HG02884 (cell line): ENCODE measurements at regions not wholly inside any gene's neighbourhood (a gene's known extent, or its start where the extent isn't known, plus 50 kb on each side); places are given as distances from the start of the nearest gene placed in this dataset.
A peak's percentile ranks its signal among the peaks of the same experiment; 100 is the strongest.
"Not testable (repeated sequence)": the region's sequence is repeated elsewhere in the genome, so short reads cannot be mapped to it uniquely, and the experiment has no call there.

Experiments used
- ATAC-seq: cut with Tn5 transposase; IDR thresholded peaks from one replicate; pipeline ENCODE4 v1.9.1; 2021; ENCODE audit warnings: mild to moderate bottlenecking, moderate library complexity; ENCODE audit not compliant: unreplicated experiment

DNA sequence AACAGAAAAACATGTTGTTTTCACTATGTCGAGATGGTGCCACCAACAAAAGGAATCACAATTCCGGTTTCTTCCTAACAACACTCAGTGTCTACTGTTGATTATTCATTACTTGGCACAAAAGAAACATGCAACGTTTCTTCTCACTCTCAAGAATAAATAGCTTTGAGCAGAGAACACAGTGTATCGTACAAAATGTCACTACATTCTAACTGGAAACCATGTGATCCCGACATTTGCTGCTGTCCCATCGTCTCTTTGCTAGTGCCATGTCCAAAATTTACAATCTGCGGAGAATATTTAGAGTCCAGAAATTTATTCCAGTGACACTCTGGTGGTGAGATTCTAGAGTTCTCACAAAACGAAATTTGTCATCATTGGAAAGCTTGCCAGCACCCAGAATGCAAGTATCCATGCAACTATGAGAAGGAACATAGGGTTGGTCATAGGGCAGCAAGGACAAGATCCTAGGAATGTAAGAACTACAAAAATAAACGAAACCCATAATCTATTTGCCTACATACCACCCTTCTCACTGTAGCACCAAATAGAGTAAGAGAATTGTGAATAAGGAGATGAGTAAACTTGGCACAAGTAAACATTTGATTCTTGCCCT is 505.1 kb downstream of the LTN1 start:
- no peak for ATAC-seq

DNA sequence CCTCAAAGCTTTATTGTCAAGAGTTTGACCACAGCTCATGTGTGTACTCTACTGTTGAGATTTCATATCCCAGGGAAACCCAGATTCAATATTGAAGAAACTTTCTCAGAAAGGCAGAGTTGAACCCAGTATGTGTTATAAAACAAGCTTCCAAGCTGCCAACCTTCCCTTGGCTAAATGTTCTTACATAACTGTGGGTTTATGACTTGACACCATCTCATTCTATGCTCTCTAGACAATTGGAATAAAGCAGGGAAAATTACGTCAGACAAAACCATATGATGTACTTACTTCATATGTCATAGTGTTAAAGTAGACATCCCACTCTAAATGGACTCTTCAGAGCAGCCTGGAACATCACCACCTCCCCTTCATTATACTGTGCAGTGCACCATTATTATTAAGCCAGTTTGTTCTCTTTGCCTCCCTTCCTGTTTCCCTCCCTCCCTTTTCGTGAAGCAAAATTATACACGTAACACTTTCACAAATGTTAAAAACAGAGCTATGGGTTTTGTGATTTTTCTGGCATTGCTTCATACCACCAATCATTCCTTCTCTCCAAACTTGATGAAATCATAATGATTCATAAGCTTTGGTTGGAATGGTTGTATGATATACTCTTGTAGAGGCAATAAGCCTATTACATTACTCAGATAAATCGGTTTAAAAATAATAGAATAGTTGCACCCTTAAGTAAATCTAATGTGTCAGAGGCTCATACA is 507.2 kb downstream of the LTN1 start:
- ATAC-seq: no peak

DNA sequence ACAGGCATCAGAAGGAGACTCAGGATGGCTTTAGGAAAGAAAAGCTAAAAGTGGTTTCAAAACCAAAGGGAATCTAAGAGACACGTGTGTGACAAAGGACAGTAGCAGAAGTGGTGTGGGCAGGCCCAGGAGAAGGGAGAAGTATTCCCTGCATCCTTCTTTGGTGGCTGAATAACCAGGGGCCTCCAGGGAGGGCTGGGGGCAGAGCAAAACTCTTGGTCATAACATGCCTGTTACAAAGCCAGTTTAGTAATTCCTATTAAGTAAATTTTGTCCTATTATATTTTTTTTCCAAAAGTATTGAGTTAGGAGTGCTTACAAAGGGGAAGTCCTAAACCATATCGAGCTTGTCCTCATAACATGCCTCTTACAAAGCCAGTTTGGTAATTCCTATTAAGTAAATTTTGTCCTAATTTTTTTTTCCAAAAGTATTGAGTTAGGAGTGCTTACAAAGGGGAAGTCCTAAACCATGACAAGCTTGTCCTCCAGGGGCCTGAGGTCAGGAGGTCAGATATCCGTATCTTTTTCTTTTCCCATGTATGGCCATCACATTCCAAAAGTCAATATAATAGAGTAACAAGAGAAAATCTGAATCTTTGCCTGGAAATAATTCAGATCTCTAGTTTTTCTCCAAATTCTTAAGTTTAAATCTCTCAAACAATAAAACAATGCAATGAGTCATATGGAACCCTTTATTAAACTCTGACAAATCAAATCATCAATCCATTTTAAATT is 509.2 kb downstream of the LTN1 start:
- no peak for ATAC-seq

DNA sequence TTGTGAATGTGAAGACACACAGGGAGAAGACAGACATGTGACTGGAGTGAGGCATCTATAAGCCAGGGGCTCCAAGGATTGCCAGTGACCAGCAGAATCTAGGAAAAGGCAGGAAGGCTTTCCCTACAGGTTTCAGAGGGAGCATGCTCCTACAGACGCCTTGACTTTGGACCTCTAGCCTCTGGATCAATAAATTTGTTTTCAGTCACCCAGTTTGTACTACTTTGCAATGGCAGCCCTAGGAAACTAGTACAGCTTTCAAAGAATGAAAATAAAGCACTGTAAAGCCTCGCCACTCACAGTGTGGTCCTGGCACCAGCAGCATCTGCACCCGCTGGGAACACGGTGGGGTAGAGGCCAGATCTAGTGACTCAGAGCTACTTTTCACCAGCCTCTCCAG is 510.0 kb downstream of the LTN1 start:
- no peak for ATAC-seq

DNA sequence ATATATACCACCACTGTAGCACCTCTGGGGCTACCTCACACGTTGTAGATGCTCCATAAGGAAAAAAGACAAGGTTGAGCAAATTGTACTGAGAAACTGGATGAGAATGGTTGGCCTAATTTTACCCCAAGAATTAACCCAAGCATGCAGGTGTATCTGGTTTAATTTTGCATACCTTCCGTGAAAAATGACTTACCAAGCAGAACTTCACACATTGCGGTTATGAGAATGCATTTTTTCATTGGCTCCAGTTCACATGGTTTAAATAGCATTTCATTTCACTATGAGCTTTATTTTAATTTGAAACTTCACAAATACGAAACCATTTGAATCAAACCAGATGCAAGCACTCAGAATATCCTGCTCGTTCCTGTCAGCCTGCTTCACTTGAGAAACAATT is 512.2 kb downstream of the LTN1 start:
- ATAC-seq: peak; percentile 63

DNA sequence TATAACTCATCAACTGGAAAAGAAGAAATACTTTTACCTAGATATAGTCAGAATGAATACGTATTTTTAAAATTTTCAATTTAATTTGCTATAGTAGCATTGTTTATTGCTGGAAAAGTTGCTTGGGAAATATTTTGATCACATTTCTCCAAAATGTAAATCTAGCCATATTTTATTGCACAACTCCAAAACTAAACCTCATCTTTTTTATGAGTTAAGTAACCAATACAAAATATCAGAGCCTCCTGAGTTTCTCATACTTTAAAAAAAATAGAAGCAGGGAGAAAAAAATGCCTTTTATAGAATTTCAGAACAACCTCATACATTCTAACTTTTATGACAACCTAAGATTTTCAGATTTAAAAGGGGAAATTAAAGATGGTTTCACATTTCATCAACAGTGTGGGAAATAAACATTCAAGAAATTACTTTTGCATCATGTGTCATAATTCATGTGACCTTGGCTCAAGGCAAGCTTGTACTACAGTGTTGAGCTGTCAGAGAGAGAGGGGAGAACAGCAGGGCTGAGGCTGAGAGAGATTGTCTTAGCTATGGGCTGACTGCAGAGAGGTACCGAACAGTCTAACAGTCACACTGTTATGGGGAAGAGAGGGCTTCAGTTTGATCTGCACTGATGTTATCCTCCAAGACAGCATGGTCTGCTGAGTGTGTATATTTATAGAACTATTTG is 519.0 kb downstream of the LTN1 start:
- peak; percentile 87 for ATAC-seq

DNA sequence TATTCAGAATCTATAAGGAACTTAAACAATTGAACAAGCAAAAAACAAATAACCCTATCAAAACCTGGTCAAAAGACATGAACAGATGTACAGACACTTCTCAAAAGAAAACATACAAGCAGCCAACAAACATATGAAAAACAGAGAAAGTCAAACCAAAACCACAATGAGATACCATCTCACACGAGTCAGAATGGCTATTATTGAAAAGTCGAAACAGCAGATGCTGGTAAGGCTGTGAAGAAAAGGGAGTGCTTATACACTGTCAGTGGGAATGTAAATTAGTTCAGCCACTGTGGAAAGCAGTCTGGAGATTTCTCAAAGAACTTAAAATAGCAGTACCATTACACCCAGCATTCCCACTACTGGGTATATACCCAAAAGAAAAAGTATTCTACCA is 520.1 kb downstream of the LTN1 start:
- not testable (repeated sequence) for ATAC-seq

DNA sequence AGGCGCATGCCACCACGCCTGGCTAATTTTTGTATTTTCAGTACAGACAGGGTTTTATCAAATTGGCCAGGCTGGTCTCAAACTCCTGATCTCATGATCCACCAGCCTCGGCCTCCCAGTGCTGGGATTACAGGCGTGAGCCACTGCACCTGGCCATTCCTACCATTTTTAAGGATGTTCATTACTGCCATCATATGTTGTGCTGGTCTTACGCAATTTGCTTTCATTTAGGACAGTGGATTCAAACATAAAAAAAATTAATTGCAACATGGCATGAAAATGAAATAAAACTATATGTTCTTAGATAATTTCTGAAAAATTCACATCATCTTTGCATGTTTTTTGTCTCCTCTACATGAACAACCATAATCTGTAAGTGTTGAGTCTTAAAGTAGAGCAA is 527.7 kb downstream of the LTN1 start:
- ATAC-seq: no peak

DNA sequence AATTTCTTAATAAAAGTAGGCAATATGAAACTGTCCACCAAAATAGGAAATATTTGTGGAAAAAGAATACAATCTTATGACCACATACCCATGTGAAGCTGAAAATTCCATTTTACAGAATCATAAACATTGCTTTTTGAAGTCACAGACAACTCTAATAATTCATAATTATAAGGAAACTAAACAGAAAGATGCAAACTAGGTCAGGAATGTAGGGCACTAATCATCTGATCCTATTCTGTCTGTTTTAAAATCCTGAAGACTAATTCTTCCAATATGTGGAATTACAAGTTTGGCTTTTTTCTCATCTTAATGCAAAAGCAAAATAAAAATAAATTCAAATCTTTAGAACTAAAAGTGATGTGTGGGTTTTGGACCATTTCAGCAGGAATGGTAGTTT is 528.6 kb downstream of the LTN1 start:
- no peak for ATAC-seq

DNA sequence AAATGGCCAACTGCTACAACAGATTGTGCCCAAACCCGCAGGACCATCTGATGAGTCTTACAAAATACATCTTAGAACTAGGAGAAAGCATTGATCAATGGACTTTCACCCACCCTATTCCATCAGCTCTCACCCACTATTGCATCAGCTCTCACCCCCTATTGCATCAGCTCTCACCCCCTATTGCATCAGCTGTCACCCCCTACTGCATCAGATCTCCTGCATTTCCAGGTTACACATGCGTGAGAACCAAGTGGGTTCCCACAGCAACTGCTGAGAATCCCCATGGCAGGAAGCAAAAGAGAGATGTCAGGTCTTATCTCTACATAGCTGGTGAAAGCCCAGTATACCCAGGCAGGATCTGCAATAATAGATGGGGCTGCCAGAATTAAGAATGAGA is 533.5 kb downstream of the LTN1 start:
- ATAC-seq: no peak

DNA sequence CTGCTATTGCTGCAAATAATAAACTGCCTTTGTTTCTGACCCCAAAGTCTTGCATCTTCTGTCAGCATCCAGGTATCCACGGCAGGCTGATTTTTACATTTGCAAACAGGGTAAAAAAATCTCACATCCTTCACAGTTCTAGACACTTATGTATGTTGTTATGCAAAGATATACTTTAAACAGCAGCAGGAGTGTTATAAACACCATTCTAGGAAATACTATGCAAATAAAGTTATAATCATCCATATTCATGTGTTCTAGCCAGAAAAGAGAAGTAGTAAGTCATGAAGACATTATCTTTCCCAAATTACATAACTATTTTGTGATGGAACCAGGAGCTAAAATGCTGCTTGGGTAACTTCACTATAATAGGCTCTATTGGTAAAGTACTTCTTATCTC is 534.2 kb downstream of the LTN1 start:
- no peak for ATAC-seq

DNA sequence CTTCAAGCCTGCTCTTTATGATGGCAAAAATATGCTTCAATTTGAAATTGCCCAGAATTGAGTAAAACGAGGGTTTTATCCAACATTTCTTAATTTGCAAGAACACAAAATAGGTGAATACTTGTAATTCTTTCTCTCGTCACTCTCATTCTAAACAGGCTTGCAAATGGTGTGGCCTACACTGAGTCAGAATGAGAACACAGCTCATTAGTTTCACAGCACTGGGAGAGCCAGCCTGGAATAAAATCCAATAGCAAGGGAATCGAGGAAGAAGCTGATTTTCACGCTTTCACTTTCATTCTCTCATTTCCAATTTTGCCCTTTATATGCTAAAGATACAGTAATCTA is 537.5 kb downstream of the LTN1 start:
- ATAC-seq: no peak

DNA sequence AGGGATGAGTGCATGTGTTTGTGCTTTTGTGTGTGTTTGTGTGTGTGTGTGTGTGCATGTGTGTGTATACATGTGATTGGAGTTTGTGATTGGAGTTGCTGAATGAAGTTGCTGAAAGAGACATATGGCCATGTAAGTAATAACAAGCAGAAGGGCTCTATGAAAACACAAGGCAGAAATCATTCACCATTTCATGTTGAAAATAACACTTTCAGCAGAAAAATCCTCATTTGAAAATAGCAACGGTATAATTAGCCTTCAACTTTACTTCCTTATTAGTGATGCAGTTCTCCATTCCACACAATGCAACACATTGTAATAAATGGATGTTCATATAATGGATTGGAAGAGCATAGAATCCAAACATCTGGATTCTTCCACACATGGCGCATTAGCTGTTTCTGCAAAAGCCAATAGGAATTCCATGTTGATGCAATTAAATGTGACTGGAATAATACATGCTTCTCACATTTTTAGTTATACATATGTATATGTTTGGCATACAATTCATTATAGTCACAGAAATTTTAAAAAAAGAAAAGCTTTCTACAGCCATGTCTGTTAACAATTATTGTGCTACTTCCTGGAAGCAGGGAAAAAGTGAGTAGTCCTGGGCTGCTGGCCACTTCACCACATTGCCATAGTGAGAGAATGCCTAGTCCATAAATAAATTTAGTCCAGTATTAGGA is 538.0 kb downstream of the LTN1 start:
- no peak for ATAC-seq

DNA sequence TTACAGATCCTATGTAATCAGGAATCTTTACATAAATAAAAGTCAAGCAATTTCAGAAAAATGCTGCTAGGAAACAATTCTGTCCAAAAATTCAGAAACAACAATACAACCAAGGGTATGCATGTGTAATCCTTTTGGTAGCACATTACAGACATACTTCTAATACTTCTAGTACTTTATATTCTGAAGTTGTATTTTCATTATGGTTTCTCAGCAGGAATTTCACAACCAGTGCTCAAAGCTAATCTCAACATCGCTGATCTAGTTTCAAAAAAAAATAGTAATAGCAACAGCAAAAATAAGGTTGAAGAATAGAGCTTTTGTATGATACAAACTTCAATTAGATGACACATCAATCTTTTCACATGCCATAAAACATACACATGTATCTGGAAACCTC is 545.2 kb downstream of the LTN1 start:
- no peak for ATAC-seq

DNA sequence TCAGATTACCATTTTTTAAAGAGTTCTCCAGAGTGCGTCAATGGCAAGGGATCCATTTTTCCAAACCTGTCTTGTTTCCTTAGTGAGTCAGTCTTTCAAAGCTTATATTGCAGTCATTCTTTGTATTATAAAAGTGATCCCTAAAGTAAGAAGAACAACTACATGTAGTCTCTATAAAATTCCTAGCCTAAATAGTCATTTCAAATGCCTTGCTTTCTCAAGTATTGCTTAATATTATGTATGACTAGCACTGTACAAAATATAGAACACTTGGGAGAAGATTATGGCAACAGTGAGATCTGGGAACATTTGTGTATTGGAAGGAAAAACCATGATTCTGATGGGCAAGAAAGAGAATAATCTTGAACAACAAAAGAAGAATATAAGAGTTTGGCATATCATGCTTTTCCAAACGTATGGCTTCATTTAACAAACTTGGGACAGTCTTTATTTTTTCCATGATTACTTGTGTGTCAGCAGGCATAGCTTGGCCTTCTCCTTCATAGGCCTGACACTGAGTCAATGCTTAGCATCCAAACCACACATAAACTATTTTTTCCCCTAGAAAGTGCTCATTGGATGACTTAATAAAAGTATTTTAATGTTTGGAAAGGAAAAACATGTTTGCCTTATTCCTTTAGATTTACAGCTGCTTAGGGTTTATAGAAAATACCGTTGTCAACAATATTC is 547.4 kb downstream of the LTN1 start:
- no peak for ATAC-seq

DNA sequence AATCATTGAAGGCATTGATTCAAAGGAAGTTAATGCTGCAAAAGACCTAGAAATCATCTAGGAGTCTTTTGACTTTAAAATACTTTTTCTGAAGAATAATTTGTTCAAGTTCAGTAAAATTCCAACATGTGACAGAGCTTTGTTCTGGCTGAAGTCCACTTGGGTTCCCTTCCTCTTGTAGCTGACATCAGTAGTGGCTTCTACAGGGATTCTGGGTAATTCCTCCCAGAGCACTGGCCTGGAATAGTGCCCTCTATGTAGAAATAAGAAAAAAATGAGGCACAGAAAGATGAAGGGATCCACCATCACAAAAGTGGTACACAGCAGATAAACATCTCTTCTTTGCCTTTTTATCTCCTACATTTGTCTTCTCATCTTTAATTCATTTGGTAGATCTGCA is 548.1 kb downstream of the LTN1 start:
- no peak for ATAC-seq

DNA sequence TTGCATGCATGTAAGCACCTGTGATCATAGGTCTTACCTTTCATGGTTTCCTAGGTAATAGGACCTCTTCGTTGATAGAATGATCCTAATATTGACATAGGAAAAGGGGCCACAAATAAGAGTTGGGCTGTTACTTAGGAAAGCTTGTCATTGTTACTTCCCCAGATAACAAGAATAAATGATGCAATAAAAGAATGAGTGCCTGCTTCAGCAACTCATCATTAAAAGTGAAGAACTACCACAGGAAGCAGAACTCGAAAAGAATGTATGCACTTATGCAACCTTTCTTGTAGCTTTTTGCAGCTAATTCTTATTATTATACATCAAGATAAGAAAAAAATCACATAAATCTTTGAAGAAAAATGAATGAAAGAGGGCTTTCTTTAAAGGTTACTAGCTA is 548.6 kb downstream of the LTN1 start:
- no peak for ATAC-seq

DNA sequence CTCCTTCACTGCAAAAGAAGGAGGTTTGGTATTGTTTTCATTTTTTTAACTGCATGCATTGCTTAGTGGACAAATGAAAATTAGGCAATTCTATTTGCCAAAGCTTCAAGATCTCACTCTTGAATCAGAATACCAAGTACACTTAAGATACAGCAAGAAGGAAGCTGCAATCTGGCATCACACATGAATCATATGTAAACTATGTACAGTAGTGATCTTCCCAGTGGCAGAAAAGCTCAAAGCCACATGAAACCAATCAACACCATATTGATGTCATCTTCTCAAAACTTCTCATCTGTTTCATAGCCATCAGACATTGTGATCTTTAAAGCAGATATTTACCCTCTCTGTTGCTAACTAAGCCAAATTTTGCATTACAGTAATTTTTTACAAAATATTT is 550.1 kb downstream of the LTN1 start:
- ATAC-seq: no peak

DNA sequence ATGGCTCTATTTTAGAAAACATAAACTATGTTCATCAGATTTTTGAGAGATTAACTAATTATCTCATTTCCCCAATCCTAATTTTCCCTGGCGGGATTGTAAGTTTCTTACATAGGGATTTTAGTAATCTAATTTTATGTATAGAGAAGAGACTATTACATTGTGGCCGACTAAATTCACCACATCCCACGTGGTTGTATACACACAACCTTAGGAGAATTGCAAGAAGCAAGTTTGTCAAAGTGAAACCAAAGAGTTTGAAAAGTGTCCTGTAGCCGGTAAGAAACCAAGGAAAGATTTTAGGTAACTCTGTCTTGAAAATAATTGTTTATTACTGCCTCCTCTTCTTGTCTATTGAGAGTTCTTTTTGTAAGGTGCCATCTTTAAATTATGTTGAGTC is 550.6 kb downstream of the LTN1 start:
- no peak for ATAC-seq

DNA sequence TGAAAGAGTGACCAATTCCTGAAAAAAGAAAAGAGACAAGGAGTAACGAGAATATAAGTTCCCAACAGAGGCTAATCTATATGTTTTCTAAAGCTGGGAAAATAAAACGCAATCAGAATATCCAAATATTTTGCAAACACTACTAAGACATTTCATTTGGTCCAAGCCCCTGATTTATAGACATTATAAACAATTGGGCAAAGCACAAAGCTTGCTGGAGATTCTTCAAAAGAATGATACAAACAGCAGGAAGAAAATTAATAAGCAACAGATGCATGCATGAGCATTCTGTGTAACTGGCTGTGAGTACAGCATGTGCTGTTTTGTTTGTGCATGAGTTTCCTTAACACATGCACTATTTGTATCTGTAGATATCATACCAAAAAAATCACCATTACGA is 552.9 kb downstream of the LTN1 start:
- no peak for ATAC-seq

DNA sequence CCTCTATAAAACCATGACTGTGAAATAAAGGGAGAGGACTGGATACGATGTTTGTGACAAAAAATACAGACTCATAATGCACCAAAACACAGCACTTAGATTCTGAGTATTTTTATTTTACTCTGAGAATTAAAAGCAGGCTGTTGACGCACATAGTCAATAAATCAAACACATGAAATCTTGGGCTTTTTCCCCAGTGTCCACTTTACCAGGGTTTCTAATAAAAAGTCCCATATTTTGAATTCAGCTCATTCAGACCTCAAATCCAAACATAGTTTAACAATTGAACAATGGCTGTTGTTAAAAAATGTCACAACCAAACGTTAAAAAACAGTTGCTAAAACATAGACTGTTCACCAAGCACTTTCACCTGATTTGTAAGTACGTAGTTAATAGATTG is 553.4 kb downstream of the LTN1 start:
- no peak for ATAC-seq
